GM20000 (cell line): ENCODE measurements at regions not wholly inside any gene's neighbourhood (a gene's known extent, or its start where the extent isn't known, plus 50 kb on each side); places are given as distances from the start of the nearest gene placed in this dataset.

Source experiments
- DNase-seq: peaks from one replicate; pipeline ENCODE4 v3.0.0; 2012; ENCODE audit warnings: low spot score
- TF ChIP-seq, protein P1 (sequence below): IDR thresholded peaks from 2 replicates; pipeline ENCODE4 v1.5.1; 2012; ENCODE audit warnings: mild to moderate bottlenecking, control low read depth; ENCODE audit errors: extremely low read depth, missing control alignments

GRCh38 chr11:95359341-95359663, 128.3 kb upstream of the SESN3 start:
- TF ChIP-seq, protein P1, sequence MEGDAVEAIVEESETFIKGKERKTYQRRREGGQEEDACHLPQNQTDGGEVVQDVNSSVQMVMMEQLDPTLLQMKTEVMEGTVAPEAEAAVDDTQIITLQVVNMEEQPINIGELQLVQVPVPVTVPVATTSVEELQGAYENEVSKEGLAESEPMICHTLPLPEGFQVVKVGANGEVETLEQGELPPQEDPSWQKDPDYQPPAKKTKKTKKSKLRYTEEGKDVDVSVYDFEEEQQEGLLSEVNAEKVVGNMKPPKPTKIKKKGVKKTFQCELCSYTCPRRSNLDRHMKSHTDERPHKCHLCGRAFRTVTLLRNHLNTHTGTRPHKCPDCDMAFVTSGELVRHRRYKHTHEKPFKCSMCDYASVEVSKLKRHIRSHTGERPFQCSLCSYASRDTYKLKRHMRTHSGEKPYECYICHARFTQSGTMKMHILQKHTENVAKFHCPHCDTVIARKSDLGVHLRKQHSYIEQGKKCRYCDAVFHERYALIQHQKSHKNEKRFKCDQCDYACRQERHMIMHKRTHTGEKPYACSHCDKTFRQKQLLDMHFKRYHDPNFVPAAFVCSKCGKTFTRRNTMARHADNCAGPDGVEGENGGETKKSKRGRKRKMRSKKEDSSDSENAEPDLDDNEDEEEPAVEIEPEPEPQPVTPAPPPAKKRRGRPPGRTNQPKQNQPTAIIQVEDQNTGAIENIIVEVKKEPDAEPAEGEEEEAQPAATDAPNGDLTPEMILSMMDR, result no peak
- no peak for DNase-seq

- no peak for DNase-seq
- TF ChIP-seq, protein P1, result no peak
Measured at GRCh38 chr11:95358511-95359340, 127.7 kb upstream of the SESN3 start.

DNA sequence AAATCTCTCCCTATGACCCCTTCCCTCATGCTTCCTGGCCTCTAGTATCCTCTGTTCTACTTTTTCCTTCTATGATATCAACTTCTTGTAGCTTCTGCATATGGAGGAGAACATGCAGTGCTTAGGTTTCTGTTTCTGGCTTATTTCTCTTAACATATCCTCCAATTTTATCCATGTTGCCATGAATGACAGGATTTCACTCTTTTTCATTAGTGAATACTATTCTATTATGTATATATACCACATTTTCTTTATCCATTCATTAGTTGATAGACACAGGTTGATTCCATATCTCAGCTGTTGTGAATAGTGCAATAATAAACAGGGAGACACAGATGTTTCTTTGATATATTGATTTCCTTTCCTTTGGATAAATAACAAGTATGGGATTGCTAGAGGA, 123.3 kb upstream of the SESN3 start:
- TF ChIP-seq, protein P1, result no peak

DNA sequence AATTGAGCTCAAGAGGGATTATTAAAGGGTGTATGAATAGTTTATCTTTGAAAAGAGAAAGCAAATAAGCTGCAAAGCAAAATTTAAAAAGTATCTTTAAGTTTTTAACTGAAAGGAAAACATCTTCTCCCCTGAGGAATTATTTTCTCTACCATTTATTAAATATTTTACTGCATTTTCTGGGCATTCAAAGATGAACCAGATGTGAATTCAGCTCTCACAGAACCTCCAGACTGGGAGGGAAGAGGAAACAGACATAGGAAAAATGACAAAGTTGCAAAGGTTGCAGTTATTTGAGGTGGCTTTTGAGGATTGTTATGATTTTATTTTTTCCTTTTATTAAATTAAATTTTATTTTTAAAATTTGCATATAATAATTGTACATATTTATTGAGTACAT, 122.7 kb upstream of the SESN3 start:
- TF ChIP-seq, protein P1, result no peak
- DNase-seq, result no peak

More for the DNA sequence above, 123.3 kb upstream of the SESN3 start:
- DNase-seq, result no peak

- TF ChIP-seq, protein P1, result no peak
Measured at GRCh38 chr11:95352733-95353346, 121.8 kb upstream of the SESN3 start.

GRCh38 chr11:95349345-95349942, 118.4 kb upstream of the SESN3 start:
- no peak for DNase-seq
- TF ChIP-seq, protein P1, result no peak

More at GRCh38 chr11:95352733-95353346, 121.8 kb upstream of the SESN3 start:
- no peak for DNase-seq

- no peak for DNase-seq
- TF ChIP-seq, protein P1, result no peak
Measured at GRCh38 chr11:95346265-95346664, 115.3 kb upstream of the SESN3 start.
